ENCODE measurements at regions not wholly inside any gene's neighbourhood (a gene's known extent, or its start where the extent isn't known, plus 50 kb on each side); places are given as distances from the start of the nearest gene placed in this dataset.

DNA sequence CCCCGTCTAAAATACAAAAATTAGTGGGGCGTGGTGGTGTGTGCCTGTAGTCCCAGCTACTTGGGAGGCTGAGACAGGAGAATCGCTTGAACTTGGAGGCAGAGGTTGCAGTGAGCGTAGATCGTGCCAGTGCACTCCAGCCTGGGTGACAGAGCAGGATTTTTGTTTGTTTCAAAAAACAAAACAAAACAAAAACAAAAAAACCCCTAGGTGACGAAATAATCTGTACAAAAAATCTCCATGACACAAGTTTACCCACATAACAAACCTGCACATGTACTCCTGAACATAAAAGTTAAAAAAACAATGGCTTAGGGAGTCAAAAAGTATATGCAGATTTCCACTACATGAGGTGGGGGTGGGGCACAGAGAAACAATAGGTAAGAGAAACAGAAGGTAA lies 140.5 kb upstream of the ASIC2 start:
- peaks cover 0 to 5% of the 10 kb centered on the region in 2 experiments for H3K4me1 ChIP-seq (ENCODE audit: control insufficient read depth in 1 of 2, insufficient read depth in 1 of 2, low read depth in 1 of 2, low read length in 1 of 2)
- no peaks in the 10 kb centered on the region for H3K9me3 ChIP-seq
- H3K36me3 ChIP-seq, result no peaks in the 10 kb centered on the region
- H3K27me3 ChIP-seq, result no peaks in the 10 kb centered on the region
- TF ChIP-seq, protein P1, sequence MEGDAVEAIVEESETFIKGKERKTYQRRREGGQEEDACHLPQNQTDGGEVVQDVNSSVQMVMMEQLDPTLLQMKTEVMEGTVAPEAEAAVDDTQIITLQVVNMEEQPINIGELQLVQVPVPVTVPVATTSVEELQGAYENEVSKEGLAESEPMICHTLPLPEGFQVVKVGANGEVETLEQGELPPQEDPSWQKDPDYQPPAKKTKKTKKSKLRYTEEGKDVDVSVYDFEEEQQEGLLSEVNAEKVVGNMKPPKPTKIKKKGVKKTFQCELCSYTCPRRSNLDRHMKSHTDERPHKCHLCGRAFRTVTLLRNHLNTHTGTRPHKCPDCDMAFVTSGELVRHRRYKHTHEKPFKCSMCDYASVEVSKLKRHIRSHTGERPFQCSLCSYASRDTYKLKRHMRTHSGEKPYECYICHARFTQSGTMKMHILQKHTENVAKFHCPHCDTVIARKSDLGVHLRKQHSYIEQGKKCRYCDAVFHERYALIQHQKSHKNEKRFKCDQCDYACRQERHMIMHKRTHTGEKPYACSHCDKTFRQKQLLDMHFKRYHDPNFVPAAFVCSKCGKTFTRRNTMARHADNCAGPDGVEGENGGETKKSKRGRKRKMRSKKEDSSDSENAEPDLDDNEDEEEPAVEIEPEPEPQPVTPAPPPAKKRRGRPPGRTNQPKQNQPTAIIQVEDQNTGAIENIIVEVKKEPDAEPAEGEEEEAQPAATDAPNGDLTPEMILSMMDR (IDR thresholded peaks at IDR 0.05), result no peak
- no peak overlapping the region for H3K4me3 ChIP-seq (ENCODE audit: low read depth in 1 of 2, low read length in 1 of 2)
- no peak overlapping the region for H3K27ac ChIP-seq

DNA sequence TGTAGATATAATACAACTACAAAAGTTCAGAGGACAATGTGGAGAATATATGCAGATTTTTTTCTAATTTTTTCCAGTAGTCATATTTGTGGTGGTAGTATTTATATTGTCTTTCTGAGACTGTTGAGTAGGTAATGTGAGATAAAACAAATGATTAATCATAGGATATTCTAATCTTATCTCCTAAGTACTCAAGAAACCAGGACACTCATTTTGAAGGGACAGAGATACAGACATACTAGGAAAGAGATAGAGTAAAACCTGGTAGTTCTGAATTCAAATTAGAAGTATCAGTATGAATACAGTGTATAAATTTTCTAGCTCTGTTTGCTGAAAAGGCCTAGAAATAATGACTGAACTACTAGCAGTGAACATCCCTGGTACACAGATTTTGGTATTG lies 141.7 kb upstream of the ASIC2 start:
- peaks cover 0 to 5% of the 10 kb centered on the region in 2 experiments for H3K4me1 ChIP-seq (ENCODE audit: control insufficient read depth in 1 of 2, insufficient read depth in 1 of 2, low read depth in 1 of 2, low read length in 1 of 2)
- no peaks in the 10 kb centered on the region for H3K27me3 ChIP-seq
- H3K4me3 ChIP-seq (ENCODE audit: low read depth in 1 of 2, low read length in 1 of 2), result no peak overlapping the region
- TF ChIP-seq, protein P1 (IDR thresholded peaks at IDR 0.05), result no peak
- H3K27ac ChIP-seq, result no peak overlapping the region
- no peaks in the 10 kb centered on the region for H3K36me3 ChIP-seq
- no peaks in the 10 kb centered on the region for H3K9me3 ChIP-seq

DNA sequence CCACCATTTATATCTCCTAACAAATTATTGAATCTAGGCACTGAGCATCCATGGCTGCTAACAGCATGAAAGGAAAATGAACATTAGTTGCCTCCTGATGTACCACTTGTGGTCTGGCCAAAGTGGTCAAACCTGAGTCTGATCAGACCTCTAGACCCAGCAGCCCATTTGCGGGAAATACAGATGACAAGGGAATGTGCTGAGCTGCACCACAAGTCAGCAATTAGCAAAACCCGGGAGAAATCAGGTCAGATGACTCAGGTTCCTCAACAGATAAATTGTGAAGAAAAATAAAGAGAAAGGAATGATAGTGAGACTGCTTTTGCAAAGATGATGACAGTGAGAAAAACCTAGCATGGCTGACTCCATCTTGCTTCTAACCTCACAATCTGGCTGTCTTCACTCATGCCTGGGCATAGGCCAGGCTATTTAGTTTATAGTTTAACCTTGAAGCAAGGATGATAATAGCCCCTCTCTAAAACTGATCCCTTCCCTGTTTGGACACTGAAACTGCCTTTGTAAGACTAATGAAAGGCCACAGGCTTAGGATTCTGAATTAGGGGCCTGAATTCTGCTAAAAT lies 142.7 kb upstream of the ASIC2 start:
- Histone ChIP-seq H3K4me1 (ENCODE audit: control insufficient read depth in 1 of 2, insufficient read depth in 1 of 2, low read depth in 1 of 2, low read length in 1 of 2) (peaks cover 0 to 5% of the 10 kb centered on the region in 2 experiments), H3K27me3 (no peaks in the 10 kb centered on the region), H3K36me3 (no peaks in the 10 kb centered on the region), H3K27ac (no peak overlapping the region), H3K4me3 (ENCODE audit: low read depth in 1 of 2, low read length in 1 of 2) (no peak overlapping the region), H3K9me3 (no peaks in the 10 kb centered on the region)
- TF ChIP-seq, protein P1 (IDR thresholded peaks at IDR 0.05), result no peak

DNA sequence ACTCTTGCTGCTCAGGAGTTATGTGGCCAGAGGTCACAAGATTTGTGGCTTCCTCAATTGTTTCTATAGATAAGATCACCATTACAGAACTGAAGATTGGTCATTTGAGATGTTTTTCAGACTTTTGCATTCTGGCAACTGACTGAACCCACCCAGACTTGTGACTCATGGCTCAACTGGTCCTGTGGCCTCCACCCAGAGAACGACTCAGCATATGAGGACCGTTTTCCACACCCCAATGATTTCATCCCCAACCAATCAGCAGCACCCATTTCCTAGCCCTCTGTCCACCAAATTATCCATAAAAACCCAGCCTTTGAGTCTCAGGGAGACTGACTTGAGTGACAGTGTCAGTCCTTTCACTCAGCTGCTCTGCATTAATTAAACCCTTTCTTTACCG lies 143.2 kb upstream of the ASIC2 start:
- H3K4me1 ChIP-seq (ENCODE audit: control insufficient read depth in 1 of 2, insufficient read depth in 1 of 2, low read depth in 1 of 2, low read length in 1 of 2), result peaks cover 0 to 5% of the 10 kb centered on the region in 2 experiments
- no peaks in the 10 kb centered on the region for H3K27me3 ChIP-seq
- H3K27ac ChIP-seq, result no peak overlapping the region
- H3K4me3 ChIP-seq (ENCODE audit: low read depth in 1 of 2, low read length in 1 of 2), result no peak overlapping the region
- TF ChIP-seq, protein P1 (IDR thresholded peaks at IDR 0.05), result no peak
- H3K36me3 ChIP-seq, result no peaks in the 10 kb centered on the region
- no peaks in the 10 kb centered on the region for H3K9me3 ChIP-seq

DNA sequence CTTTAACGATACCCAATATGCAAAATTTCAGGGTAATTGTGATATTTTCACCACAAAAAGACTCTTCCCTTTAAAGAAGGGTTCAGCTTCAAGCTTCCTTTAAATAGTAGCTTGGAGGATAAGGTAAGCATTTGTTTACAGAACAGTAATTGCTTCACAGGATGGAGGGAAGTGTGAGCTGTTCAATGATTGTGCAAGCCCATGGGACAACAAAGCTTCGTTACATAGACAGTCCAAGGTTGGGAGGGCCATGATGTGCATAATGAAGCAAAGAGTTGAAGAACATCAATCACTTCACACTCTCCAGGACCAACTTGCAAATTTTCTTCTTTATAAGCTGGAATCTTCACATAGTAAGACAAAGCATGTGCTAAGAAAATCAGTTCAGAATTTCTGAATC lies 145.0 kb upstream of the ASIC2 start:
- Histone ChIP-seq H3K27me3 (no peaks in the 10 kb centered on the region), H3K4me1 (ENCODE audit: control insufficient read depth in 1 of 2, insufficient read depth in 1 of 2, low read depth in 1 of 2, low read length in 1 of 2) (peaks cover 0 to 5% of the 10 kb centered on the region in 2 experiments), H3K4me3 (ENCODE audit: low read depth in 1 of 2, low read length in 1 of 2) (no peak overlapping the region), H3K27ac (peak overlapping the region; percentile 27), H3K9me3 (no peaks in the 10 kb centered on the region), H3K36me3 (no peaks in the 10 kb centered on the region)
- TF ChIP-seq, protein P1 (IDR thresholded peaks at IDR 0.05), result no peak

All from neutrophil (primary cell).